H9 (cell line): ENCODE measurements at regions not wholly inside any gene's neighbourhood (a gene's known extent, or its start where the extent isn't known, plus 50 kb on each side); places are given as distances from the start of the nearest gene placed in this dataset.

Experiments used
- DNase-seq: peaks from one replicate; pipeline ENCODE4 v3.0.0-alpha.2; 2017
- H2AFZ ChIP-seq: one replicate; pipeline ENCODE4 v1.6.1; 2013; ENCODE audit warnings: mild to moderate bottlenecking, low read length, control low read depth, moderate library complexity
- H2AK5ac ChIP-seq: 2 replicates; pipeline ENCODE4 v1.6.1; 2013; ENCODE audit warnings: low read length, control low read depth, mixed read lengths; ENCODE audit not compliant: insufficient read length
- H2BK120ac ChIP-seq: one replicate; pipeline ENCODE4 v1.6.1; 2013; ENCODE audit warnings: low read depth, mild to moderate bottlenecking, low read length, control low read depth, inconsistent platforms; ENCODE audit not compliant: poor library complexity, severe bottlenecking
- H2BK12ac ChIP-seq: 2 replicates; pipeline ENCODE4 v1.6.1; 2013; ENCODE audit warnings: low read length, control low read depth, mixed read lengths, low read depth; ENCODE audit not compliant: insufficient read length
- H2BK15ac ChIP-seq: 2 replicates; pipeline ENCODE4 v1.6.1; 2013; ENCODE audit warnings: low read depth, low read length, control low read depth
- H2BK20ac ChIP-seq: one replicate; pipeline ENCODE4 v1.6.1; 2013; ENCODE audit warnings: low read depth, mild to moderate bottlenecking, low read length, control low read depth, inconsistent platforms; ENCODE audit not compliant: poor library complexity, severe bottlenecking
- H2BK5ac ChIP-seq: 2 replicates; pipeline ENCODE4 v1.6.1; 2013; ENCODE audit warnings: low read length, control low read depth, mixed read lengths; ENCODE audit not compliant: insufficient read length
- H3K14ac ChIP-seq: 2 replicates; pipeline ENCODE4 v1.6.1; 2013; ENCODE audit warnings: low read length, control low read depth; ENCODE audit not compliant: insufficient read depth
- H3K18ac ChIP-seq: 2 replicates; pipeline ENCODE4 v1.6.1; 2013; ENCODE audit warnings: low read depth, mild to moderate bottlenecking, mixed read lengths, low read length, control low read depth; ENCODE audit not compliant: insufficient read length
- H3K23ac ChIP-seq: 2 replicates; pipeline ENCODE4 v1.6.1; 2013; ENCODE audit warnings: low read length, control low read depth, mixed read lengths, low read depth; ENCODE audit not compliant: insufficient read length
- H3K23me2 ChIP-seq: 2 replicates; pipeline ENCODE4 v1.6.1; 2013; ENCODE audit warnings: low read depth, mild to moderate bottlenecking, mixed read lengths, low read length, control low read depth; ENCODE audit not compliant: insufficient read length, poor library complexity, severe bottlenecking
- H3K27ac ChIP-seq: 2 replicates; pipeline ENCODE4 v1.5.1; 2013; ENCODE audit warnings: low read length, control low read depth, mixed read lengths, low read depth; ENCODE audit not compliant: insufficient read length
- H3K27me3 ChIP-seq: 2 replicates; pipeline ENCODE4 v1.6.1; 2013; ENCODE audit warnings: low read length, control low read depth, inconsistent platforms; ENCODE audit not compliant: insufficient read depth
- H3K4ac ChIP-seq: 2 replicates; pipeline ENCODE4 v1.6.1; 2013; ENCODE audit warnings: low read depth, mild to moderate bottlenecking, control low read depth, inconsistent platforms, low read length, moderate library complexity
- H3K4me1 ChIP-seq: 2 replicates; pipeline ENCODE4 v1.6.1; 2013; ENCODE audit warnings: low read length, control low read depth, inconsistent platforms; ENCODE audit not compliant: insufficient read depth
- H3K4me2 ChIP-seq: 2 replicates; pipeline ENCODE4 v1.6.1; 2013; ENCODE audit warnings: low read length, control low read depth, mixed read lengths; ENCODE audit not compliant: insufficient read length, insufficient read depth
- H3K56ac ChIP-seq: 2 replicates; pipeline ENCODE4 v1.6.1; 2013; ENCODE audit warnings: low read depth, mild to moderate bottlenecking, mixed read lengths, low read length, control low read depth; ENCODE audit not compliant: insufficient read length
- H3K79me1 ChIP-seq: 2 replicates; pipeline ENCODE4 v1.6.1; 2013; ENCODE audit warnings: low read depth, mild to moderate bottlenecking, moderate library complexity, low read length, control low read depth, inconsistent platforms; ENCODE audit not compliant: insufficient read depth, poor library complexity, severe bottlenecking
- H3K79me2 ChIP-seq: 2 replicates; pipeline ENCODE4 v1.6.1; 2013; ENCODE audit warnings: low read length, control low read depth, inconsistent platforms; ENCODE audit not compliant: insufficient read depth
- H3K9ac ChIP-seq: 2 replicates; pipeline ENCODE4 v1.6.1; 2013; ENCODE audit warnings: low read length, control low read depth, mixed read lengths; ENCODE audit not compliant: insufficient read length; ENCODE audit errors: extremely low read depth
- H3K9me3 ChIP-seq: one replicate; pipeline ENCODE4 v1.6.1; 2013; ENCODE audit warnings: low read depth, low read length, inconsistent platforms; ENCODE audit not compliant: control insufficient read depth
- H3T11ph ChIP-seq: one replicate; pipeline ENCODE4 v1.6.1; 2013; ENCODE audit warnings: mild to moderate bottlenecking, low read length, control low read depth, inconsistent platforms
- H4K20me1 ChIP-seq: one replicate; pipeline ENCODE4 v1.6.1; 2013; ENCODE audit not compliant: control insufficient read depth, insufficient read length, insufficient read depth
- H4K5ac ChIP-seq: 2 replicates; pipeline ENCODE4 v1.6.1; 2013; ENCODE audit warnings: low read depth, mild to moderate bottlenecking, mixed read lengths, low read length, control low read depth; ENCODE audit not compliant: insufficient read length
- H4K8ac ChIP-seq: replicated peaks from 2 replicates; pipeline ENCODE4 v1.6.1; 2013; ENCODE audit warnings: low read length, control low read depth, mixed read lengths, low read depth; ENCODE audit not compliant: insufficient read length
- H4K91ac ChIP-seq: 2 replicates; pipeline ENCODE4 v1.6.1; 2013; ENCODE audit warnings: low read depth, mild to moderate bottlenecking, moderate library complexity, mixed read lengths, low read length, control low read depth; ENCODE audit not compliant: insufficient read length
- H3K27ac Mint-ChIP-seq, 3 experiments: 2 replicates in 2 of 3; 3 replicates in 1 of 3; pipeline ENCODE4 v1.8.0; 2020 to 2021; ENCODE audit warnings: mixed read lengths in 3 of 3, mild to moderate bottlenecking in 1 of 3, moderate library complexity in 1 of 3
- H3K27me3 Mint-ChIP-seq: 2 replicates; pipeline ENCODE4 v1.8.0; 2021; ENCODE audit warnings: low read depth, mild to moderate bottlenecking, moderate library complexity, mixed read lengths
- H3K36me3 Mint-ChIP-seq, 3 experiments: 2 replicates in 2 of 3; 3 replicates in 1 of 3; pipeline ENCODE4 v1.8.0; 2020 to 2021; ENCODE audit warnings: low read depth in 3 of 3, mixed read lengths in 3 of 3; ENCODE audit not compliant: insufficient read depth in 1 of 3
- H3K4me1 Mint-ChIP-seq, 2 experiments: 2 replicates each; pipeline ENCODE4 v1.8.0; 2020; ENCODE audit warnings: mixed read lengths in 2 of 2
- H3K4me3 Mint-ChIP-seq, 2 experiments: 2 replicates in 1 of 2; 3 replicates in 1 of 2; pipeline ENCODE4 v1.8.0; 2020 to 2021; ENCODE audit warnings: mild to moderate bottlenecking in 2 of 2, mixed read lengths in 2 of 2, moderate library complexity in 1 of 2
- H3K9me3 Mint-ChIP-seq, 2 experiments: 2 replicates in 1 of 2; 3 replicates in 1 of 2; pipeline ENCODE4 v1.8.0; 2020; ENCODE audit warnings: mild to moderate bottlenecking in 2 of 2, mixed read lengths in 2 of 2, moderate library complexity in 1 of 2
- CTCF ChIP-seq: fragments of 200-600 bp; sonication (generic); conservative IDR thresholded peaks from 3 replicates; pipeline ENCODE4 v1.8.0; 2021; ENCODE audit warnings: antibody characterized with exemption, mild to moderate bottlenecking
- WGBS: extraction: QIAGEN DNeasy Blood & Tissue Kit; methylation state at CpG from one replicate; pipeline ENCODE4 v1.1.7; 2013; ENCODE audit warnings: missing lambda C conversion rate, low lambda C conversion rate, mixed read lengths; ENCODE audit not compliant: insufficient read length; ENCODE audit errors: extremely low coverage; 5-methylcytosine and 5-hydroxymethylcytosine counted together

GRCh38 chr15:62477929-62478328, 312.8 kb upstream of the C2CD4B start:
- no peaks in the 10 kb centered on the region for H3K27me3 Mint-ChIP-seq
- no peak overlapping the region for H3T11ph ChIP-seq
- no peak overlapping the region for H3K9ac ChIP-seq
- no peak overlapping the region for H2AFZ ChIP-seq
- no peak overlapping the region for H3K18ac ChIP-seq
- no peak for TF ChIP-seq CTCF
- H3K79me1 ChIP-seq, result no peaks in the 10 kb centered on the region
- no peak overlapping the region for H2BK120ac ChIP-seq
- peaks cover 3% of the 10 kb centered on the region; the same call in 1 of the 2 replicates for H3K4me1 ChIP-seq
- no peaks in the 10 kb centered on the region for H3K36me3 Mint-ChIP-seq
- no peaks in the 10 kb centered on the region for H3K79me2 ChIP-seq
- no peak overlapping the region for H2BK12ac ChIP-seq
- H3K27ac Mint-ChIP-seq, result no peak overlapping the region; a peak in 1 of 7 replicates
- H2BK15ac ChIP-seq, result no peak overlapping the region
- no peaks in the 10 kb centered on the region for H3K9me3 Mint-ChIP-seq
- H3K9me3 ChIP-seq, result no peaks in the 10 kb centered on the region
- H2BK5ac ChIP-seq, result no peak overlapping the region
- no peak overlapping the region for H3K4ac ChIP-seq
- WGBS, result no CpG with 5 or more reads among the region's 9 CpGs
- H3K27ac ChIP-seq, result no peak overlapping the region
- no peak overlapping the region for H3K14ac ChIP-seq
- no peak overlapping the region for H3K4me3 Mint-ChIP-seq
- no peak for DNase-seq
- no peak overlapping the region for H3K23ac ChIP-seq
- no peaks in the 10 kb centered on the region for H3K23me2 ChIP-seq
- H3K4me2 ChIP-seq, result no peak overlapping the region
- no peak overlapping the region for H4K8ac ChIP-seq
- H2BK20ac ChIP-seq, result no peak overlapping the region
- no peak overlapping the region for H4K5ac ChIP-seq
- H2AK5ac ChIP-seq, result no peak overlapping the region
- no peak overlapping the region for H3K56ac ChIP-seq
- no peaks in the 10 kb centered on the region for H3K27me3 ChIP-seq
- H3K4me1 Mint-ChIP-seq, result peaks cover 24 to 31% of the 10 kb centered on the region in 2 experiments
- no peak overlapping the region for H4K91ac ChIP-seq
- H4K20me1 ChIP-seq, result peaks cover 3% of the 10 kb centered on the region
